Panc1 (cell line): ENCODE measurements at regions not wholly inside any gene's neighbourhood (a gene's known extent, or its start where the extent isn't known, plus 50 kb on each side); places are given as distances from the start of the nearest gene placed in this dataset.

Experiments used
- ATAC-seq: fragments of 200-7000 bp; cut with Tn5 transposase; 2 replicates; pipeline ENCODE4 v1.9.1; 2020; ENCODE audit warnings: mild to moderate bottlenecking, moderate library complexity
- BruUV-seq: library from RNA; stranded (reverse); fragments of 400-500 nt; replicated peaks from 2 replicates; lab custom pipeline; 2021; lab: Mats Ljungman, UMichigan
- CTCF ChIA-PET: fragments of 300-600 bp; sonication (Branson Sonifier 250); formaldehyde crosslinking; loops from one replicate; lab custom pipeline; 2022; ENCODE audit warnings: antibody characterized with exemption; lab: Charles Lee
- POLR2A ChIA-PET: fragments of 300-600 bp; sonication (Branson Sonifier 250); formaldehyde crosslinking; loops from one replicate; lab custom pipeline; 2022; ENCODE audit warnings: antibody characterized with exemption; lab: Charles Lee
- DNase-seq: peaks from one replicate; pipeline ENCODE4 v3.0.0-alpha.2; 2010; ENCODE audit warnings: low read depth, low spot score
- H3K27ac ChIP-seq: 2 replicates; pipeline ENCODE4 v1.5.1; 2011; ENCODE audit warnings: mild to moderate bottlenecking, low read length, inconsistent platforms
- H3K27me3 ChIP-seq: fragments of 200-500 bp; sonication (Bioruptor generic); 2 replicates; pipeline ENCODE4 v1.6.0; 2014; ENCODE audit warnings: low read length, inconsistent platforms; ENCODE audit not compliant: control insufficient read depth, insufficient read depth
- H3K36me3 ChIP-seq: fragments of 200-500 bp; sonication (Bioruptor generic); 2 replicates; pipeline ENCODE4 v1.5.1; 2014; ENCODE audit warnings: inconsistent platforms, mild to moderate bottlenecking, low read length, moderate library complexity; ENCODE audit not compliant: control insufficient read depth, insufficient read depth
- H3K4me1 ChIP-seq: 2 replicates; pipeline ENCODE4 v1.5.1; 2011; ENCODE audit warnings: inconsistent platforms, mild to moderate bottlenecking, low read length, moderate library complexity; ENCODE audit not compliant: control insufficient read depth, insufficient read depth
- H3K4me3 ChIP-seq, 2 experiments: 2 replicates each; pipeline ENCODE4 v1.5.1; 2011 to 2012; ENCODE audit warnings: low read depth in 2 of 2, low read length in 2 of 2, mild to moderate bottlenecking in 2 of 2, inconsistent platforms in 1 of 2, moderate library complexity in 1 of 2
- H3K9me3 ChIP-seq: fragments of 200-500 bp; sonication (Bioruptor generic); 2 replicates; pipeline ENCODE4 v1.5.1; 2014; ENCODE audit warnings: low read depth, mild to moderate bottlenecking, inconsistent platforms, low read length, moderate library complexity; ENCODE audit not compliant: control insufficient read depth, insufficient read depth
- POLR2AphosphoS5 ChIP-seq: IDR thresholded peaks from 2 replicates; pipeline ENCODE4 v1.6.1; 2012; ENCODE audit warnings: mild to moderate bottlenecking, low read depth, low read length, moderate library complexity
- SIN3A ChIP-seq: IDR thresholded peaks from 2 replicates; pipeline ENCODE4 v1.6.1; 2012; ENCODE audit warnings: low read depth, mild to moderate bottlenecking, low read length, moderate library complexity, borderline replicate concordance; ENCODE audit not compliant: insufficient read depth
- TCF7L2 ChIP-seq: IDR thresholded peaks from 2 replicates; pipeline ENCODE4 v1.6.1; 2011; ENCODE audit warnings: mild to moderate bottlenecking, low read depth, low read length, inconsistent platforms
- in situ Hi-C: cut with HindIII; loops from 2 replicates; pipeline ENCODE4 v1.10.0; 2016; ENCODE audit warnings: low sequenced_read_pairs, low pct_unique_long_range_greater_than_20kb
- intact Hi-C: fragments of 100-400 bp; cut with micrococcal nuclease; formaldehyde crosslinking; loops from one replicate; pipeline ENCODE4 v1.10.0; 2022; ENCODE audit not compliant: unreplicated experiment
- TF ChIP-seq, protein P1 (sequence below), 2 experiments: IDR thresholded peaks; 2 replicates each; pipeline ENCODE4 v1.6.1; 2011 to 2012; ENCODE audit warnings: low read depth in 2 of 2, control low read depth in 1 of 2, low read length in 1 of 2, mild to moderate bottlenecking in 1 of 2, moderate library complexity in 1 of 2; ENCODE audit not compliant: insufficient read depth in 1 of 2
- TF ChIP-seq, protein P2 (sequence below): fragments of 450-650 bp; IDR thresholded peaks from 2 replicates; pipeline ENCODE4 v1.5.1; 2017; ENCODE audit warnings: mild to moderate bottlenecking

DNA sequence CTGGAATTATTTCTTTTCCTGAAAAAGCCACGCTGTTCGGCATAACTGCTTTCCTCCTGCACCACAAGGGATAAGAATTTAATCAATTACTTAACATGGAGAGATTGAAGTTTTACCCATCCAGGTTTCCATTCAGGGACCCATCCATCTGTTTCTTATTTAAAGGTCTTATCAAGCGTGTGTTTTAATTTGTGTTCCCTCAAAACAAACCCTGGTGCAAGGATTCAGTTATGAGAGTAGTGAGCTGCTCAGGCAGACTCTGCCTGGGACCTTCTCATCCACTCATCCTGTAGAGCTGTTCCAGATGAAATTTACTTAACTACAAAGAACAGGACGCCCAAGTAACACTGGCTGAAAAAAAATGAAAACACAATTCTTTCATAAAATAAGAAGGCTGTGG lies 97.8 kb downstream of the BANF2 start:
- in situ Hi-C loops (no loop called here), intact Hi-C loops (no loop called here)
- DNase-seq (no peak), ATAC-seq (no peak)
- no peaks in the 10 kb centered on the region; the same call in 1 of the 2 replicates for H3K4me1 ChIP-seq
- BruUV-seq = no TSS peak
- no peaks in the 10 kb centered on the region for H3K36me3 ChIP-seq
- H3K9me3 ChIP-seq = no peaks in the 10 kb centered on the region
- ChIA-PET CTCF (no interaction called here), POLR2A (no interaction called here)
- TF ChIP-seq POLR2AphosphoS5 (no peak), TCF7L2 (no peak), SIN3A (no peak)
- TF ChIP-seq, protein P1, sequence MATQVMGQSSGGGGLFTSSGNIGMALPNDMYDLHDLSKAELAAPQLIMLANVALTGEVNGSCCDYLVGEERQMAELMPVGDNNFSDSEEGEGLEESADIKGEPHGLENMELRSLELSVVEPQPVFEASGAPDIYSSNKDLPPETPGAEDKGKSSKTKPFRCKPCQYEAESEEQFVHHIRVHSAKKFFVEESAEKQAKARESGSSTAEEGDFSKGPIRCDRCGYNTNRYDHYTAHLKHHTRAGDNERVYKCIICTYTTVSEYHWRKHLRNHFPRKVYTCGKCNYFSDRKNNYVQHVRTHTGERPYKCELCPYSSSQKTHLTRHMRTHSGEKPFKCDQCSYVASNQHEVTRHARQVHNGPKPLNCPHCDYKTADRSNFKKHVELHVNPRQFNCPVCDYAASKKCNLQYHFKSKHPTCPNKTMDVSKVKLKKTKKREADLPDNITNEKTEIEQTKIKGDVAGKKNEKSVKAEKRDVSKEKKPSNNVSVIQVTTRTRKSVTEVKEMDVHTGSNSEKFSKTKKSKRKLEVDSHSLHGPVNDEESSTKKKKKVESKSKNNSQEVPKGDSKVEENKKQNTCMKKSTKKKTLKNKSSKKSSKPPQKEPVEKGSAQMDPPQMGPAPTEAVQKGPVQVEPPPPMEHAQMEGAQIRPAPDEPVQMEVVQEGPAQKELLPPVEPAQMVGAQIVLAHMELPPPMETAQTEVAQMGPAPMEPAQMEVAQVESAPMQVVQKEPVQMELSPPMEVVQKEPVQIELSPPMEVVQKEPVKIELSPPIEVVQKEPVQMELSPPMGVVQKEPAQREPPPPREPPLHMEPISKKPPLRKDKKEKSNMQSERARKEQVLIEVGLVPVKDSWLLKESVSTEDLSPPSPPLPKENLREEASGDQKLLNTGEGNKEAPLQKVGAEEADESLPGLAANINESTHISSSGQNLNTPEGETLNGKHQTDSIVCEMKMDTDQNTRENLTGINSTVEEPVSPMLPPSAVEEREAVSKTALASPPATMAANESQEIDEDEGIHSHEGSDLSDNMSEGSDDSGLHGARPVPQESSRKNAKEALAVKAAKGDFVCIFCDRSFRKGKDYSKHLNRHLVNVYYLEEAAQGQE (IDR thresholded peaks at IDR 0.05; ENCODE audit: insufficient read depth in 1 of 2, low read depth in 2 of 2, low read length in 1 of 2) = no peak
- TF ChIP-seq, protein P2, sequence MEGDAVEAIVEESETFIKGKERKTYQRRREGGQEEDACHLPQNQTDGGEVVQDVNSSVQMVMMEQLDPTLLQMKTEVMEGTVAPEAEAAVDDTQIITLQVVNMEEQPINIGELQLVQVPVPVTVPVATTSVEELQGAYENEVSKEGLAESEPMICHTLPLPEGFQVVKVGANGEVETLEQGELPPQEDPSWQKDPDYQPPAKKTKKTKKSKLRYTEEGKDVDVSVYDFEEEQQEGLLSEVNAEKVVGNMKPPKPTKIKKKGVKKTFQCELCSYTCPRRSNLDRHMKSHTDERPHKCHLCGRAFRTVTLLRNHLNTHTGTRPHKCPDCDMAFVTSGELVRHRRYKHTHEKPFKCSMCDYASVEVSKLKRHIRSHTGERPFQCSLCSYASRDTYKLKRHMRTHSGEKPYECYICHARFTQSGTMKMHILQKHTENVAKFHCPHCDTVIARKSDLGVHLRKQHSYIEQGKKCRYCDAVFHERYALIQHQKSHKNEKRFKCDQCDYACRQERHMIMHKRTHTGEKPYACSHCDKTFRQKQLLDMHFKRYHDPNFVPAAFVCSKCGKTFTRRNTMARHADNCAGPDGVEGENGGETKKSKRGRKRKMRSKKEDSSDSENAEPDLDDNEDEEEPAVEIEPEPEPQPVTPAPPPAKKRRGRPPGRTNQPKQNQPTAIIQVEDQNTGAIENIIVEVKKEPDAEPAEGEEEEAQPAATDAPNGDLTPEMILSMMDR = no peak
- H3K4me3 ChIP-seq = no peak overlapping the region
- no peak overlapping the region for H3K27ac ChIP-seq
- H3K27me3 ChIP-seq = no peaks in the 10 kb centered on the region

DNA sequence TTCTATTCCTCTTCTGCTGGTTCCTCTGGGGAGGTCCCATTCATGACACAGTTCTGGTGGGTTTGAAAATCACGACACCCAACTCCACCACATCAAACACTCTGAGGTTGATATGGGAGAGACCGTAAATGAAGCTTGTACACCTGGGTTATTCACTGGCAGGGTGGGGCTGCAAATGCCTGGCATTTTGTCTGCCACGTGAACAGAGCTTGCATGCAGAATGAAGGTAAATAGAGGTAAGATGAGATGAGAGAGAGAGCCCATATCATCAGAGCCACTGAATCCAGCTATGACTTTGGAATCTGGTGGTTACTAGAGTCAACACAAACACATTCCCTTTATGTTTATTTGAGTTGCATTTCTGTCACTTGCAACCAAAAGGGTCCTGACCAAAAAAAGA lies 97.4 kb downstream of the BANF2 start:
- Histone ChIP-seq H3K9me3 (no peaks in the 10 kb centered on the region), H3K27me3 (no peaks in the 10 kb centered on the region), H3K4me3 (no peak overlapping the region), H3K27ac (no peak overlapping the region), H3K36me3 (no peaks in the 10 kb centered on the region), H3K4me1 (no peaks in the 10 kb centered on the region; the same call in 1 of the 2 replicates)
- CTCF ChIA-PET = no interaction called here
- POLR2A ChIA-PET = no interaction called here
- DNase-seq (no peak), ATAC-seq (no peak)
- no TSS peak for BruUV-seq
- TF ChIP-seq, protein P1 (IDR thresholded peaks at IDR 0.05; ENCODE audit: insufficient read depth in 1 of 2, low read depth in 2 of 2, low read length in 1 of 2) = no peak
- TF ChIP-seq, protein P2 = no peak
- TF ChIP-seq TCF7L2 = no peak
- TF ChIP-seq SIN3A = no peak
- no peak for TF ChIP-seq POLR2AphosphoS5
- intact Hi-C loops = no loop called here
- in situ Hi-C loops = no loop called here
